Keratinocyte (primary cell): ENCODE measurements at regions not wholly inside any gene's neighbourhood (a gene's known extent, or its start where the extent isn't known, plus 50 kb on each side); places are given as distances from the start of the nearest gene placed in this dataset.
"Not testable (repeated sequence)": the region's sequence is repeated elsewhere in the genome, so short reads cannot be mapped to it uniquely, and the experiment has no call there.

Source experiments
- DNase-seq: peaks from one replicate; pipeline ENCODE4 v3.0.0-alpha.2; 2011; ENCODE audit warnings: low read depth, missing footprints, low spot score
- FAIRE-seq: peaks from 2 replicates; lab custom pipeline; 2011; peaks lifted over from hg19 to GRCh38; lab: Jason Lieb, UNC
- H2AFZ ChIP-seq: 2 replicates; pipeline ENCODE4 v1.6.0; 2012; ENCODE audit warnings: low read length, control low read depth, inconsistent platforms; ENCODE audit not compliant: control insufficient read depth
- H3K27ac ChIP-seq: 2 replicates; pipeline ENCODE4 v1.5.1; 2011; ENCODE audit warnings: low read length; ENCODE audit not compliant: control insufficient read depth, insufficient read depth
- H3K27me3 ChIP-seq: 3 replicates; pipeline ENCODE4 v1.6.0; 2011; ENCODE audit warnings: low read length; ENCODE audit not compliant: control insufficient read depth, insufficient read depth; ENCODE audit errors: extremely low read depth
- H3K36me3 ChIP-seq, 2 experiments: 2 replicates in 1 of 2; 3 replicates in 1 of 2; pipeline ENCODE4 v1.5.1; 2011; ENCODE audit warnings: low read length in 2 of 2, mild to moderate bottlenecking in 1 of 2; ENCODE audit not compliant: control insufficient read depth in 2 of 2, insufficient read depth in 2 of 2; ENCODE audit errors: extremely low read depth in 1 of 2
- H3K4me1 ChIP-seq: 3 replicates; pipeline ENCODE4 v1.5.1; 2011; ENCODE audit warnings: low read length; ENCODE audit not compliant: control insufficient read depth, insufficient read depth; ENCODE audit errors: extremely low read depth
- H3K4me2 ChIP-seq: 3 replicates; pipeline ENCODE4 v1.6.0; 2011; ENCODE audit warnings: low read depth, low read length; ENCODE audit not compliant: control insufficient read depth, insufficient read depth; ENCODE audit errors: extremely low read depth
- H3K4me3 ChIP-seq, 3 experiments: fragments of 200-600 bp in 1 of 3; sonication (generic) in 1 of 3; 2 replicates in 2 of 3; 3 replicates in 1 of 3; pipeline ENCODE4 v1.5.1; 2011 to 2016; ENCODE audit warnings: low read length in 3 of 3, mild to moderate bottlenecking in 3 of 3, control low read depth in 2 of 3, inconsistent platforms in 1 of 3, low read depth in 1 of 3, mixed read lengths in 1 of 3, mixed run types in 1 of 3, moderate library complexity in 1 of 3; ENCODE audit not compliant: control insufficient read depth in 2 of 3, insufficient read depth in 2 of 3; ENCODE audit errors: extremely low read depth in 1 of 3
- H3K79me2 ChIP-seq: 2 replicates; pipeline ENCODE4 v1.6.0; 2012; ENCODE audit warnings: low read length; ENCODE audit not compliant: control insufficient read depth, insufficient read depth
- H3K9ac ChIP-seq: 3 replicates; pipeline ENCODE4 v1.6.0; 2011; ENCODE audit warnings: low read length; ENCODE audit not compliant: control insufficient read depth, insufficient read depth; ENCODE audit errors: extremely low read depth
- H3K9me1 ChIP-seq: 3 replicates; pipeline ENCODE4 v1.6.0; 2011; ENCODE audit warnings: low read length; ENCODE audit not compliant: control insufficient read depth, insufficient read depth; ENCODE audit errors: extremely low read depth
- H3K9me3 ChIP-seq: 2 replicates; pipeline ENCODE4 v1.5.1; 2012; ENCODE audit warnings: low read depth, low read length; ENCODE audit not compliant: control insufficient read depth
- H4K20me1 ChIP-seq: 3 replicates; pipeline ENCODE4 v1.6.0; 2011; ENCODE audit warnings: low read length; ENCODE audit not compliant: control insufficient read depth, insufficient read depth; ENCODE audit errors: extremely low read depth
- dilution Hi-C: fragments of 300-500 bp; cut with MboI; formaldehyde crosslinking; loops from one replicate; pipeline ENCODE4 v1.7.0; 2020; ENCODE audit warnings: low sequenced_read_pairs; ENCODE audit not compliant: extremely low pct_ligation_motif_present

DNA sequence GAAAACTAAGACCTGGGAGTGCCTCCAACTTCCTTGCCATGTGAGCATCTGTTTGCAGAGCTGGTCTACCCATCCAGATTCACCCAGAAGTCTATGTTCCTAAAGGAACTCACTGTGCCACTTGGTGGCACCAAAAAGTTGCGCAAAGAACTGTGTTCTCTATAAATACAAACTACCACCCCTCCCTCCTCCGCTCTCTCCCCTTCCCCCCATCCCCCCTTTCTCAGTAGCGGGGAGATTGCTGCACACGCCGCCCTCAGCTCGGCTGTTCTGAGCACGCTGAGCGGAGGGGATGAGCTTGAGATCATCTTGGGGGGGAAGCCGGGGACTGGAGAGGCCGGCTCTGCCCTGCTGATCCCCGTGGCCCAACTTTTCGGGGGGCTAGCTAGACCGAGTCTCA is 352.2 kb upstream of the FOLH1 start:
- H3K27ac ChIP-seq, H3K9me3 ChIP-seq, FAIRE-seq, H4K20me1 ChIP-seq, H3K79me2 ChIP-seq, H3K4me2 ChIP-seq, H3K36me3 ChIP-seq, H3K4me1 ChIP-seq, H3K9me1 ChIP-seq, DNase-seq, H3K9ac ChIP-seq, dilution Hi-C loops, H3K27me3 ChIP-seq, H3K4me3 ChIP-seq, H2AFZ ChIP-seq: not testable (repeated sequence)

- H3K27me3 ChIP-seq, H3K9me1 ChIP-seq, H3K4me1 ChIP-seq, FAIRE-seq, H3K4me3 ChIP-seq, H3K9me3 ChIP-seq, H3K4me2 ChIP-seq, H3K79me2 ChIP-seq, H3K27ac ChIP-seq, H2AFZ ChIP-seq, H4K20me1 ChIP-seq, H3K36me3 ChIP-seq, DNase-seq, dilution Hi-C loops, H3K9ac ChIP-seq: not testable (repeated sequence)
These were observed 353.0 kb upstream of the FOLH1 start for GRCh38 chr11:49561240-49561880.

DNA sequence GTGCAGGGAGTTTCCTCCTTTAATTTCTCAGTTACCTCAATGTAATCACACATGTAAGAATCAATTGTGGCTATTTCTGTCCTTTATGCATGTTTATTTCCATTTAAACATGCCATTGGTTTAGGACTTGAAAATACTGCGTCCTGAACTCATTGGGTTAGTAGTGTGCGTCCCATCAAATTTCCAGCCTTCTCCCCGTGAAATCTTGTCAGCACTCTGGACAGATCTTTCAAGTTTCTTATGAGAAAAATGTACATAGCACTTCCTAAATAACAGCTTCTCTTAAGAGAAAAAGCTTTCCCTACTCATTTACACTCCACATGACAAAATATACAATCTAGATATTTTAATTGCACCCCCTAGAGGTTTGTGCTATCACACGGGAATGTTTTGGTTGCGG is 353.9 kb upstream of the FOLH1 start:
- H3K9ac ChIP-seq, H3K4me1 ChIP-seq, H3K27ac ChIP-seq, H3K9me3 ChIP-seq, FAIRE-seq, H3K79me2 ChIP-seq, H3K4me3 ChIP-seq, H3K4me2 ChIP-seq, H2AFZ ChIP-seq, DNase-seq, dilution Hi-C loops, H4K20me1 ChIP-seq, H3K9me1 ChIP-seq, H3K36me3 ChIP-seq, H3K27me3 ChIP-seq: not testable (repeated sequence)

- H3K9ac ChIP-seq, H3K27me3 ChIP-seq, dilution Hi-C loops, H3K27ac ChIP-seq, H4K20me1 ChIP-seq, H3K9me1 ChIP-seq, FAIRE-seq, H3K9me3 ChIP-seq, H3K4me1 ChIP-seq, H3K4me3 ChIP-seq, H3K79me2 ChIP-seq, H3K36me3 ChIP-seq, H2AFZ ChIP-seq, H3K4me2 ChIP-seq, DNase-seq: not testable (repeated sequence)
These were observed 371.1 kb upstream of the FOLH1 start for GRCh38 chr11:49579492-49579891.

DNA sequence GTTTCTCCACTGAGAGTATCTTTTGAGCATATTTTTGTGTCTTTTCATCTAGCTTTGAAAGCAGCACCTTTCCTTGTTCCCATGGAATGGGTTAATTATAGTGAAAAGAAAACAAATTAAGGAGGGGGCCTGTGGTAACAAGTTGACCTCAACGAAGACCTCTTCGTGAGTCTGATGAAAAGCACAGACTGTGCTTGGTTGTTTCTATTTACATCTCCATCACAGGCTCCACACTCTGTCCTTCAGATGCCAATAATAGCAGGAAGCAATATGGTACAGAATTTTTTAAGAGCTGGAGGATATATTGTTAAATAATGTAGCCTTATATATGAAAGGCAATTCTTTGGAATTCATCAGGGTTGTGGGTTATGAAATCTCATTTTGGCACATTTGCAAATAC is 366.7 kb upstream of the OR4C13 start:
- not testable (repeated sequence) for FAIRE-seq

More for the DNA sequence above, 366.7 kb upstream of the OR4C13 start:
- H4K20me1 ChIP-seq, H3K79me2 ChIP-seq, DNase-seq, H3K27me3 ChIP-seq, H3K9me1 ChIP-seq, H2AFZ ChIP-seq, H3K4me1 ChIP-seq, H3K36me3 ChIP-seq, dilution Hi-C loops, H3K4me2 ChIP-seq, H3K9ac ChIP-seq, H3K4me3 ChIP-seq, H3K27ac ChIP-seq, H3K9me3 ChIP-seq: not testable (repeated sequence)
